Anterior cingulate cortex (tissue), 58 donors: ENCODE measurements at regions not wholly inside any gene's neighbourhood (a gene's known extent, or its start where the extent isn't known, plus 50 kb on each side); places are given as distances from the start of the nearest gene placed in this dataset.
"Not testable (repeated sequence)": the region's sequence is repeated elsewhere in the genome, so short reads cannot be mapped to it uniquely, and the experiment has no call there.

Experiments
- DNase-seq, 58 donors: peaks; one replicate each; lab custom pipeline; 2025; lab: John Stamatoyannopoulos, UW

- DNase-seq = no peak
Measured at GRCh38 chr3:21256932-21257331, 494.1 kb downstream of the ZNF385D start.

DNA sequence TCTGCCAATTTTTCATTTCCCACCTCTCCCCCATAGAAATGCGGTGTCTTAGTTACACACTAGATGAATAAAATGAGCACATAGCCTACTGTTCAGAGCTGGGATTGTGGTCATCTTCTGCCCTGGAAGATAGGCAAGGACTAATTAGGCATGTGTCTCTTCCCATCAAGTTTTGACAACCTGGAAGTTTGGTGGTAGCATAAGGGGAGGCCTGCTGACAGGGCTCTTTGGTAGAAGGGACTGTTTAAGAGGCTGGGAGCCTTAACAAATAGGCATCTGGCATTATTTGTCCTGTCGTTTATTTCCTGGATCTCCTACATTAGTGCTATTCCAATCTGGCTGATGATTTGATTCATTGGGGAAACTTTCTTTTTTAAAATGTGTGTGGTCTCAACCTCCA lies 512.3 kb downstream of the ZNF385D start:
- no peak for DNase-seq

DNA sequence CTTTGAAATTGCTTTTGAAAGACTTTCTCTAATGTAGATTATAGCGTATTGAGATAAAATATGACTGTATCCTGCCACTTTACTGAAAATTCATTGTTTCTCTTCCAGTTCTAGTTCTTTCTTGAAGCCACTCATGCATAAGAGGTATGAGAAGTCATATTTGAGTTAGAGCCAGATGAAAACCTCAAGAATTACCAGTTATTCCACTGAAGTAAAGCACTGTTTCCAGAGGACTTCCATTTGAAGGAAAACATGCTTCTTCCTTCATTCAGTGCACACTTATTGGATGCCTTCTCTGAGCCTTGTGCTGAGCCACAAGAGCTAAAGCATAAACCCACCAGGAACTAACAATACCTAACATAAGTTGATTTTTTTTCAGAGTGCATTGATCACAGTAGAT lies 513.4 kb downstream of the ZNF385D start:
- DNase-seq = no peak

DNA sequence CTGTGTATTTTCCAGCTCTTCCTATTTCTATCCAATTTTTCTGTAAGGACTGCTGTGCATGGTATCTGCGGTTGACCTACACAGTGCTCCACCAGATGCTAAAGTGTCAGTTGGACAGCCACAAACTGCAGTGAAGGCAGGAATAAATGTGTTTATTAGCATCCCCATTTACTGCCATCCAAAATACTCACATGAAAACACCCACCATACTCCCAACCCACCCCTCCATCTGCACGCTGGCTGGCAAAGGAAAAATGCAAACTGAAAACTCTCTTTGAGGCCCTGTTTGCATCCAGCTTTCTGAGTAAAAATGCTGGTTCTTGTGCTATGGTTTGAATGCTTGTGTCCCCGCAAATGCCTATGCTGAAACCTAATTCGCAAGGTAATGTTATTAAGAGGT lies 515.5 kb downstream of the ZNF385D start:
- DNase-seq = no peak

- no peak for DNase-seq
Measured at GRCh38 chr3:21234933-21235332, 516.1 kb downstream of the ZNF385D start.

- DNase-seq = no peak
Measured at GRCh38 chr3:21229426-21230135, 521.4 kb downstream of the ZNF385D start.

- DNase-seq = peak in 36 of 58 donors; percentile 1 to 55 (median 18)
Measured at GRCh38 chr3:21226086-21226485, 524.9 kb downstream of the ZNF385D start.

- no peak for DNase-seq
Measured at GRCh38 chr3:21220944-21221343, 530.1 kb downstream of the ZNF385D start.

GRCh38 chr3:21216598-21216997 lies 534.4 kb downstream of the ZNF385D start:
- DNase-seq = no peak

- DNase-seq = not testable (repeated sequence)
Measured at GRCh38 chr3:21204122-21204521, 546.9 kb downstream of the ZNF385D start.

GRCh38 chr3:21195203-21195602 lies 555.8 kb downstream of the ZNF385D start:
- DNase-seq = no peak

DNA sequence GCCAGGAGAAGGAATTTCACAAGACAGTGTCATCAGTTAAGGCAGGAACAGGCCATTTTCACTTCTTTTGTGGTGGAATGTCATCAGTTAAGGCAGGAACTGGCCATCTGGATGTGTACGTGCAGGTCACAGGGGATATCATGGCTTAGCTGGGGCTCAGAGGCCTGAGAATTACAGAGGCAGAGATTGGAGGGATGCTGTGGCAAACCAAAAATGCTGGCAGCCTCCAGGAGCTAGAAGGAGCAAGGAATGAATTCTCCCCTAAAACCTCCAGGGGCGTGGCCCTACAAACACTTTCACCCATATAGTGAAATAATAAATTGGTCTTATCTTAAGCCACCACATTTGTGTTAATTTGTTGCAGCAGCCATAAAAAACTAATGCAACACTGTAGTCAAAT lies 557.0 kb downstream of the ZNF385D start:
- not testable (repeated sequence) for DNase-seq

- DNase-seq = no peak
Measured at GRCh38 chr3:21188459-21188858, 562.6 kb downstream of the ZNF385D start.

DNA sequence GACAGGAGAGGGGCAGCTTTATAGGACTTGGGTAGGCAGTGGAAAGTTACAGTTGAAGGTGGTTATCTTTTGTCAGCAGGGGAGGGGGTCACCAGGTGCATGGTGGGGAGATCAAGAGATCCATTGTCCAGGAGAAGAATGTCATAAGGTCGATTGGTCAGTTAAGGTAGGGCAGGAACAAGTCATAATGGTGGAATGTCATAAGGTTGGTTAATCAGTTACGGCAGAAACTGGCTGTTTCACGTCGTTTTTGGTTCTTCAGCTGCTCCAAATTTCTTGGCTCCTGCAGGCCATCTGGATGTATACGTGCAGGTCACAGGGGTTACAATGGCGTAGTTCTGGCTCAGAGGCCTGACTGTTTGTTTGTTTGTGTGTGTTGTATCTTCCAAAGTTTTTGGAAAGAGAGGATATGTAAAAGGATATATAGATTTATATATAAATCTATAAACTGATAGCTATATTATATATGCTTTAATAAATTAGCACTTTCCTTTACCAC lies 565.1 kb downstream of the ZNF385D start:
- DNase-seq = no peak

DNA sequence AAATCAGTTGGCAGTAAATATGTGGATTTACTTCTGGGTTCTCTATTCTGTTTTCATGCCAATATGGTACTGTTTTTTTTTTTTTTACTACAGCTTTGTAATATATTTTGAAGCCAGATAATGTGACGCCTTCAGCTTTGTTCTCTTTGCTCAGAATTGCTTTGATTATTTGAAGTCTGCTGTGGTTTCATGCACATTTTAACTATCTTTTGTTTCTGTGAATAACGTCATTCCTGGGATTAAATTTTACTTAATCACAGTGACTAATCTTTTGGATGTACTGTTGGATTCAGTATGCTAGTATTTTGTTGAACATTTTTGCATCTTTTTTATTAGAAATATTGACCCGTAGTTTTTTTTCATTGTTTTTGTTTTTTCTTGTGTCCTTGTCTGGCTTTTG lies 576.5 kb downstream of the ZNF385D start:
- no peak for DNase-seq

DNA sequence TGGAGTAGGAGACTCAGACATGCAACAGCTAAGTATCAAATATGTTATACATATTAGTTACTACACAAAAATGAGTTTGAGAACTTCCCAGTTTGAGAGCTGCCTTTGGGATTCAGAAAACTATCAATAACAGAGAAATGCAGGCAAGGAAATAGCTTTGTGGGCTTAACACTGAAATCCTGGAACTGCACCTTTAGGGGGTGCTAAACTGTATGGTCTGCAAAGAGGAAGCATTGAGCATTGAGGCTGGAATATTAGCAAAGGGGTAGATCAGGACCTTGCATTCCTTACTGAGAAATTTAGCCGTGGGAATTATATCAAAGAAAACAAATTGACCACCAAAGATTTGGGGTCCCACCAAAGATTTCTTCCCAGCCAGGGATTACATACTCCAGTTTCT lies 580.0 kb downstream of the ZNF385D start:
- no peak for DNase-seq

DNA sequence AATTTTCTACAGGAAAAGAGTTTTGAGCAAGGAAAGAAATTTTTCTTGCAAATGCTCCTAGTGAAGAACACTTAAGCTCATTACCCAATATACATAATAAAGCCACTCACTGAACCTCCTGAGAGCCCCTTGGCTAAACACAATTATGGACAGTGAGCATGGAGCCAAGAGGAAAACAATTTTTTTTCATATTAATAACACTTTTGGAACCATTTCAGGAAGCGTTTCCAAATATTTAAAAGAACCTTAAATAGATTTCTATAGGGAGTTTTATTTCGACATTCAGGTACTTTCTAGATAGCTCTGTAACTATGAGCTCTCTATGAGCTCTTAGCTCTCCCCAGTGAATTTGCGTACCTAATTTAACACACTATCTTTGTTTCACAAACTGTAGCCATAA lies 581.1 kb downstream of the ZNF385D start:
- DNase-seq = no peak

DNA sequence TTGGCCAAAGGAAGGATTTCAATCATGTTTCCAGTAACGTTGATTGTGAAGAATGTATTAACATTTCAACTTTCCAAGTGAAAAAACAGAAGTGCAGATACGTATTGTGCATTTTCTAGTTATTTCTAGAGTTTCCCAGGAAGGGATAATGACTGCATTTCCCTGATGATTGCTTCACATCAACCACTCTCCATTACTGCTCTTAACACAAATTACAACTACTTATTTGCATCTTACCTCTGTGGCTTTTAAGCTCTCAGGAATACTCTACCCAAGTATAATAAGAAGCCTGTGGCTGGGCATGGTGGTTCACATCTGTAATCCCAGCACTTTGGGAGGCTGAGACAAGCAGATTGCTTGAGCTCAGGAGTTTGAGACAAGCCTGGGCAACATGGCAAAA lies 582.5 kb downstream of the ZNF385D start:
- DNase-seq = no peak

GRCh38 chr3:21163956-21164355 lies 587.1 kb downstream of the ZNF385D start:
- DNase-seq = no peak

DNA sequence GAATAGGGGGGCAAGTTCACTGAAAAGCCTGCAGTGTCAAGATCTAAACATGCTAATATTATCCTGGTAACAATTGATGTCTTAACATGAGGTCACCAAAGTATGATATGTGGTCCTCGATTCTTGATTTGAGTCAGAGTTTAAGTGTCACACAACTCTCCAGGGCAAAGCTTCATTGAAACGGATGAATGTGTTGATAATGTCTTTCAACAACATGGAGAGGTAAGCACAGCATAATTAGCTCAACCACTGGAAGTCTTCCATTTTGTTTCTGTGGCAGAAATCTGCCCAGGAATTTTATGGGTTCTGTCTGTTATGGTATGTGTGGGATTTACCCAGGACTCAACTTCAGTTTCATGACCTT lies 591.5 kb downstream of the ZNF385D start:
- no peak for DNase-seq

GRCh38 chr3:21158861-21159542 lies 592.0 kb downstream of the ZNF385D start:
- peak in 10 of 58 donors; percentile 0 to 50 (median 4) for DNase-seq

DNA sequence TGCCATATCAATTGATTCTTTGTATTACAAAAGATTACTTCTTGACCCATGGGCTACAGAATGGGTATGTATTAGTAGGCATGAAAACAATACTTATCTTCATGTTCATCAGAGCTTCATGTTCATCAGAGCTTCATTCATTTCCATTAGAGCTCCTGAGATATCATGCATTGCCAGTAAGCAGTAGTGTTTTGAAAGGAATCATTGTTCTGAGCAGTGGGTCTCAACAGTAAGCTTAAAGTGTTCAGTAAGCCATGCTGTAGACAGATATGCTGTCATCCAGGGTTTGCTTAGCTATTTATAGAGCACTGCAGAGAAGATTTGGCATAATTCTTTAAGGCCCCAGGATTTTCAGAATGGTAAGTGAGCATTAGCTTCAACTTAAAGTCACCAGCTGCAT lies 596.1 kb downstream of the ZNF385D start:
- no peak for DNase-seq
